MM.1S (cell line): ENCODE measurements at regions not wholly inside any gene's neighbourhood (a gene's known extent, or its start where the extent isn't known, plus 50 kb on each side); places are given as distances from the start of the nearest gene placed in this dataset.

Source experiments
- DNase-seq: peaks from one replicate; pipeline ENCODE4 v3.0.0-alpha.2; 2015
- H2AFZ ChIP-seq: fragments of 300-600 bp; sonication (generic); 2 replicates; pipeline ENCODE4 v1.6.0; 2016; ENCODE audit warnings: antibody characterized with exemption, low read length
- H3F3A ChIP-seq: fragments of 300-600 bp; sonication (generic); 2 replicates; pipeline ENCODE4 v1.6.1; 2016; ENCODE audit warnings: mild to moderate bottlenecking, antibody characterized with exemption, low read length, moderate library complexity, mixed read lengths; ENCODE audit not compliant: insufficient read depth
- H3K27ac ChIP-seq: fragments of 300-600 bp; sonication (generic); 2 replicates; pipeline ENCODE4 v1.5.1; 2016; ENCODE audit warnings: mild to moderate bottlenecking, low read length
- H3K27me3 ChIP-seq: fragments of 300-600 bp; sonication (generic); replicated peaks from 2 replicates; pipeline ENCODE4 v1.6.0; 2016; ENCODE audit warnings: low read length; ENCODE audit not compliant: insufficient read depth
- H3K36me3 ChIP-seq: fragments of 300-600 bp; sonication (generic); replicated peaks from 2 replicates; pipeline ENCODE4 v1.6.1; 2016; ENCODE audit warnings: mild to moderate bottlenecking, low read length, mixed read lengths; ENCODE audit not compliant: insufficient read depth
- H3K4me1 ChIP-seq: fragments of 300-600 bp; sonication (generic); 2 replicates; pipeline ENCODE4 v1.6.1; 2016; ENCODE audit warnings: low read length, mixed read lengths
- H3K4me2 ChIP-seq: fragments of 300-600 bp; sonication (generic); 2 replicates; pipeline ENCODE4 v1.6.0; 2016; ENCODE audit warnings: low read depth, low read length
- H3K4me3 ChIP-seq: fragments of 300-600 bp; sonication (generic); 2 replicates; pipeline ENCODE4 v1.5.1; 2016; ENCODE audit warnings: low read length, mixed read lengths
- H3K79me2 ChIP-seq: fragments of 300-600 bp; sonication (generic); 2 replicates; pipeline ENCODE4 v1.6.1; 2016; ENCODE audit warnings: mixed run types, low read length, mixed read lengths
- H3K9ac ChIP-seq: fragments of 300-600 bp; sonication (generic); 2 replicates; pipeline ENCODE4 v1.6.1; 2016; ENCODE audit warnings: low read length, mixed read lengths
- H3K9me2 ChIP-seq: fragments of 300-600 bp; sonication (generic); replicated peaks from 2 replicates; pipeline ENCODE4 v1.6.1; 2016; ENCODE audit warnings: mild to moderate bottlenecking, low read length, mixed read lengths; ENCODE audit not compliant: insufficient read depth
- H3K9me3 ChIP-seq: fragments of 300-600 bp; sonication (generic); replicated peaks from 2 replicates; pipeline ENCODE4 v1.6.1; 2016; ENCODE audit warnings: mild to moderate bottlenecking, low read length, mixed read lengths; ENCODE audit not compliant: insufficient read depth
- H4K20me1 ChIP-seq: fragments of 300-600 bp; sonication (generic); 2 replicates; pipeline ENCODE4 v1.6.1; 2016; ENCODE audit warnings: mild to moderate bottlenecking, low read length, moderate library complexity, mixed read lengths; ENCODE audit not compliant: insufficient read depth
- CTCF ChIP-seq: fragments of 300-600 bp; sonication (generic); IDR thresholded peaks from 2 replicates; pipeline ENCODE4 v1.5.1; 2016; ENCODE audit warnings: antibody characterized with exemption, low read length, mixed read lengths
- EZH2 ChIP-seq: fragments of 300-600 bp; sonication (generic); optimal IDR thresholded peaks from 2 replicates; pipeline ENCODE3; 2017; ENCODE audit warnings: low read depth, mild to moderate bottlenecking, antibody characterized with exemption, low read length, mixed read lengths
- EZH2phosphoT487 ChIP-seq: fragments of 300-600 bp; sonication (generic); IDR thresholded peaks from 2 replicates; pipeline ENCODE4 v1.6.1; 2018; ENCODE audit warnings: antibody characterized with exemption, low read length

GRCh38 chr9:96031916-96032534 is 156.5 kb downstream of the ERCC6L2 start:
- H3K36me3 ChIP-seq: no peaks in the 10 kb centered on the region
- H3K27me3 ChIP-seq: no peaks in the 10 kb centered on the region
- no peak for DNase-seq
- no peak overlapping the region for H2AFZ ChIP-seq
- H3K4me2 ChIP-seq: no peak overlapping the region
- H3K9me3 ChIP-seq: no peaks in the 10 kb centered on the region
- H3K4me3 ChIP-seq: no peak overlapping the region
- no peaks in the 10 kb centered on the region for H3F3A ChIP-seq
- TF ChIP-seq EZH2phosphoT487 (no peak), EZH2 (no peak), CTCF (no peak)
- no peaks in the 10 kb centered on the region for H4K20me1 ChIP-seq
- H3K9ac ChIP-seq: no peak overlapping the region
- H3K4me1 ChIP-seq: no peaks in the 10 kb centered on the region
- no peak overlapping the region for H3K27ac ChIP-seq
- H3K9me2 ChIP-seq: no peaks in the 10 kb centered on the region
- H3K79me2 ChIP-seq: no peaks in the 10 kb centered on the region

- H4K20me1 ChIP-seq: no peaks in the 10 kb centered on the region
- H3K9ac ChIP-seq: no peak overlapping the region
- no peaks in the 10 kb centered on the region for H3K79me2 ChIP-seq
- H3K4me1 ChIP-seq: no peaks in the 10 kb centered on the region
- no peak overlapping the region for H2AFZ ChIP-seq
- no peaks in the 10 kb centered on the region for H3K9me3 ChIP-seq
- no peak overlapping the region for H3K4me3 ChIP-seq
- TF ChIP-seq EZH2phosphoT487 (no peak), EZH2 (no peak), CTCF (no peak)
- no peaks in the 10 kb centered on the region for H3K27me3 ChIP-seq
- H3K36me3 ChIP-seq: no peaks in the 10 kb centered on the region
- no peaks in the 10 kb centered on the region for H3F3A ChIP-seq
- no peak overlapping the region for H3K27ac ChIP-seq
- no peak overlapping the region for H3K4me2 ChIP-seq
- no peaks in the 10 kb centered on the region for H3K9me2 ChIP-seq
- DNase-seq: no peak
Measured at GRCh38 chr9:96031366-96031824, 155.9 kb downstream of the ERCC6L2 start.

DNA sequence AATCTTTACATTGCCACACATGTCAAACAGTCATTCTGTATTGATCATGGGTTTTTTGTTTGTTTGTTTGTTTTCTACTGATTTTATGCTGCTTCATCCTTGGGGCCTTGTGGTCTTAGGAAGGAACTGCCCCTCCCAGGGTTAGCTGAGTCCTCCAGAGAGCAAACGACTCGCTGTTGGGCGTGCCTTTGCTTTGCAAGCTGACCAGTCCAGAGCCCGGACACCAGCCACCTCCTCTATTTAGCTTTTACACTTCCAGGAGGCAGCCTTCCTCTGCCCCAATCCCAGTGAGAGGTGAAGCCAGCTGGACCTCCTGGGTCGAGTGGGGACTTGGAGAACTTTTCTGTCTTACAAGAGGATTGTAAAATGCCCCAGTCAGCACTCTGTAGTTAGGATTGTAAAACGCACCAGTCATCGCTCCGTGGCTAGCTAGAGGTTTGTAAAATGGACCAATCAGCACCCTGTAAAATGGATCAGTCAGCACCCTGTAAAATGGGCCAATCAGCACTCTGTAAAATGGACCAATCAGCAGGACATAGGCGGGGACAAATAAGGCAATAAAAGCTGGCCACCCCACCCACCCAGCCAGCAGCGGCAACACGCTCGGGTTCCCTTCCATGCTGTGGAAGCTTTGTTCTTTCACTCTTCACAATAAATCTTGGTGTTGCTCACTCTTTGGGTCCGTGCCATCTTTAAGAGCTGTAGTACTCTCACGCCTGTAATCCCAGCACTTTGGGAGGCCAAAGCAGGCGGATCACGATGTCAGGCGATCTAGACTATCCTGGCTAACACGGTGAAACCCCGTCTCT is 154.4 kb downstream of the ERCC6L2 start:
- Histone ChIP-seq H3K9me3 (no peaks in the 10 kb centered on the region), H3K4me2 (no peak overlapping the region), H4K20me1 (no peaks in the 10 kb centered on the region), H3K27me3 (no peaks in the 10 kb centered on the region), H3K36me3 (no peaks in the 10 kb centered on the region), H3K4me3 (no peak overlapping the region), H3F3A (no peaks in the 10 kb centered on the region), H3K9me2 (no peaks in the 10 kb centered on the region), H2AFZ (no peak overlapping the region), H3K79me2 (no peaks in the 10 kb centered on the region), H3K27ac (no peak overlapping the region), H3K4me1 (no peaks in the 10 kb centered on the region), H3K9ac (no peak overlapping the region)
- no peak for TF ChIP-seq EZH2
- no peak for TF ChIP-seq CTCF
- TF ChIP-seq EZH2phosphoT487: no peak
- DNase-seq: no peak
